IMR-90 (cell line): ENCODE measurements at regions not wholly inside any gene's neighbourhood (a gene's known extent, or its start where the extent isn't known, plus 50 kb on each side); places are given as distances from the start of the nearest gene placed in this dataset.
"Not testable (repeated sequence)": the region's sequence is repeated elsewhere in the genome, so short reads cannot be mapped to it uniquely, and the experiment has no call there.

Experiments used
- ATAC-seq: fragments of 200-7000 bp; cut with Tn5 transposase; 2 replicates; pipeline ENCODE4 v1.9.1; 2020; ENCODE audit warnings: low read depth, mild to moderate bottlenecking, moderate library complexity
- BruUV-seq: library from RNA; stranded (reverse); fragments of 400-500 nt; replicated peaks from 2 replicates; lab custom pipeline; 2021; lab: Mats Ljungman, UMichigan
- CTCF ChIA-PET: fragments of 300-600 bp; formaldehyde crosslinking; extraction: SDS; loops from one replicate; lab custom pipeline; 2021; ENCODE audit warnings: antibody characterized with exemption; lab: Yijun Ruan, JAX
- POLR2A ChIA-PET: fragments of 300-600 bp; sonication (Branson Sonifier 250); formaldehyde crosslinking; loops from one replicate; lab custom pipeline; 2022; ENCODE audit warnings: antibody characterized with exemption; ENCODE audit not compliant: unreplicated experiment; lab: Charles Lee
- DNase-seq: peaks from one replicate; pipeline ENCODE4 v3.0.0; 2013
- H2AFZ ChIP-seq: replicated peaks from 2 replicates; pipeline ENCODE3; 2013; ENCODE audit warnings: low read length, mild to moderate bottlenecking; ENCODE audit not compliant: poor library complexity
- H2AK5ac ChIP-seq: 2 replicates; pipeline ENCODE4 v1.6.1; 2013; ENCODE audit warnings: low read depth, low read length, inconsistent platforms
- H2AK9ac ChIP-seq: replicated peaks from 2 replicates; pipeline ENCODE3; 2013; ENCODE audit warnings: mild to moderate bottlenecking, low read depth, low read length, moderate library complexity; ENCODE audit not compliant: poor library complexity
- H2BK120ac ChIP-seq: 2 replicates; pipeline ENCODE4 v1.6.1; 2013; ENCODE audit warnings: low read depth, low read length, inconsistent platforms
- H2BK15ac ChIP-seq: 3 replicates; pipeline ENCODE4 v1.6.1; 2013; ENCODE audit warnings: low read depth, low read length, inconsistent platforms
- H2BK20ac ChIP-seq: 2 replicates; pipeline ENCODE4 v1.6.1; 2013; ENCODE audit warnings: low read depth, mild to moderate bottlenecking, inconsistent platforms, low read length, moderate library complexity
- H2BK5ac ChIP-seq: 2 replicates; pipeline ENCODE4 v1.6.1; 2013; ENCODE audit warnings: mild to moderate bottlenecking, low read depth, low read length, inconsistent platforms; ENCODE audit not compliant: poor library complexity, severe bottlenecking
- H3K14ac ChIP-seq: replicated peaks from 2 replicates; pipeline ENCODE4 v1.6.1; 2013; ENCODE audit warnings: low read depth, low read length, inconsistent platforms
- H3K18ac ChIP-seq: 2 replicates; pipeline ENCODE4 v1.6.1; 2013; ENCODE audit warnings: low read depth, low read length, control low read depth
- H3K23ac ChIP-seq: 2 replicates; pipeline ENCODE4 v1.6.1; 2013; ENCODE audit warnings: low read depth, low read length, inconsistent platforms
- H3K27ac ChIP-seq: 2 replicates; pipeline ENCODE4 v1.5.1; 2013; ENCODE audit warnings: mild to moderate bottlenecking, control low read depth, low read length; ENCODE audit not compliant: insufficient read depth
- H3K27me3 ChIP-seq: 2 replicates; pipeline ENCODE4 v1.6.1; 2013; ENCODE audit warnings: low read length; ENCODE audit not compliant: control insufficient read depth, insufficient read depth
- H3K36me3 ChIP-seq: 2 replicates; pipeline ENCODE4 v1.6.1; 2013; ENCODE audit warnings: low read length, mixed read lengths; ENCODE audit not compliant: control insufficient read depth, insufficient read depth
- H3K4ac ChIP-seq: 2 replicates; pipeline ENCODE4 v1.6.1; 2013; ENCODE audit warnings: low read depth, low read length, inconsistent platforms
- H3K4me1 ChIP-seq: 2 replicates; pipeline ENCODE4 v1.6.1; 2013; ENCODE audit warnings: low read length, mixed read lengths; ENCODE audit not compliant: control insufficient read depth, insufficient read depth
- H3K4me2 ChIP-seq: 2 replicates; pipeline ENCODE4 v1.6.1; 2013; ENCODE audit warnings: low read depth, mild to moderate bottlenecking, control low read depth, low read length, moderate library complexity
- H3K4me3 ChIP-seq: 2 replicates; pipeline ENCODE4 v1.5.1; 2013; ENCODE audit warnings: low read depth, mild to moderate bottlenecking, control low read depth, low read length, moderate library complexity; ENCODE audit not compliant: insufficient read depth
- H3K56ac ChIP-seq: 2 replicates; pipeline ENCODE4 v1.6.1; 2013; ENCODE audit warnings: low read length, inconsistent platforms; ENCODE audit not compliant: insufficient read depth; ENCODE audit errors: extremely low read depth
- H3K79me1 ChIP-seq, 2 experiments: 2 replicates each; pipeline ENCODE4 v1.6.1; 2013; ENCODE audit warnings: low read length in 2 of 2, inconsistent platforms in 1 of 2, low read depth in 1 of 2
- H3K9ac ChIP-seq: 2 replicates; pipeline ENCODE4 v1.6.1; 2013; ENCODE audit warnings: low read depth, low read length, control low read depth
- H3K9me1 ChIP-seq: 2 replicates; pipeline ENCODE4 v1.6.1; 2013; ENCODE audit warnings: low read length, inconsistent platforms; ENCODE audit not compliant: insufficient read depth
- H3K9me3 ChIP-seq: 2 replicates; pipeline ENCODE4 v1.6.1; 2013; ENCODE audit warnings: low read length; ENCODE audit not compliant: control insufficient read depth, insufficient read depth
- H4K20me1 ChIP-seq: 2 replicates; pipeline ENCODE4 v1.6.1; 2013; ENCODE audit warnings: low read length, inconsistent platforms; ENCODE audit not compliant: insufficient read depth
- H4K5ac ChIP-seq: 2 replicates; pipeline ENCODE4 v1.6.1; 2013; ENCODE audit warnings: mild to moderate bottlenecking, low read depth, low read length, control low read depth
- H4K8ac ChIP-seq, 2 experiments: 2 replicates each; pipeline ENCODE4 v1.6.1; 2013; ENCODE audit warnings: low read depth in 2 of 2, low read length in 2 of 2, control low read depth in 1 of 2, inconsistent platforms in 1 of 2
- H4K91ac ChIP-seq: 2 replicates; pipeline ENCODE4 v1.6.1; 2013; ENCODE audit warnings: low read depth, low read length, inconsistent platforms; ENCODE audit not compliant: insufficient read depth
- CEBPB ChIP-seq: IDR thresholded peaks from 2 replicates; pipeline ENCODE4 v1.6.1; 2012; ENCODE audit warnings: low read depth, low read length, improper control_type of control experiment
- CHD1 ChIP-seq: IDR thresholded peaks from 2 replicates; pipeline ENCODE4 v1.6.1; 2012; ENCODE audit warnings: low read depth, low read length, improper control_type of control experiment
- FOS ChIP-seq: fragments of 150-350 bp; IDR thresholded peaks from 2 replicates; pipeline ENCODE4 v1.6.1; 2016; ENCODE audit warnings: low read depth, low read length
- MAFK ChIP-seq: IDR thresholded peaks from 2 replicates; pipeline ENCODE4 v1.6.1; 2012; ENCODE audit warnings: low read depth, low read length, improper control_type of control experiment
- RAD21 ChIP-seq: IDR thresholded peaks from 2 replicates; pipeline ENCODE4 v1.6.1; 2012; ENCODE audit warnings: low read length, improper control_type of control experiment
- SMC3 ChIP-seq: fragments of 150-350 bp; IDR thresholded peaks from 2 replicates; pipeline ENCODE4 v1.6.1; 2016; ENCODE audit warnings: low read depth, mild to moderate bottlenecking, antibody characterized with exemption, low read length, moderate library complexity
- WGBS, 2 experiments: methylation state at CpG; one replicate each; pipeline versions ENCODE4 v1.1.5 to v1.1.7; 2013; ENCODE audit warnings: missing lambda C conversion rate in 2 of 2; ENCODE audit not compliant: insufficient read length in 1 of 2; ENCODE audit errors: extremely low coverage in 2 of 2; 5-methylcytosine and 5-hydroxymethylcytosine counted together
- dilution Hi-C: fragments of 300-500 bp; cut with HindIII; formaldehyde crosslinking; loops from one replicate; pipeline ENCODE4 v1.14.3; 2018; ENCODE audit warnings: low sequenced_read_pairs; ENCODE audit not compliant: unreplicated experiment
- in situ Hi-C: fragments of 300-500 bp; cut with MboI; formaldehyde crosslinking; loops from 3 replicates; pipeline ENCODE4 v1.14.3; 2019; ENCODE audit warnings: low sequenced_read_pairs, inconsistent platforms, mixed read lengths
- intact Hi-C: fragments of 100-400 bp; cut with micrococcal nuclease; formaldehyde crosslinking; loops from 2 replicates; pipeline ENCODE4 v1.10.0; 2022

- Histone ChIP-seq H3K4ac (no peak overlapping the region), H3K4me1 (no peaks in the 10 kb centered on the region), H2AFZ (no peak overlapping the region), H2BK5ac (no peak overlapping the region), H4K20me1 (no peaks in the 10 kb centered on the region), H4K8ac (no peak overlapping the region), H3K36me3 (no peaks in the 10 kb centered on the region), H3K4me3 (no peak overlapping the region), H3K27me3 (no peaks in the 10 kb centered on the region), H3K9ac (no peak overlapping the region), H3K23ac (no peak overlapping the region), H2AK9ac (no peak overlapping the region), H3K9me3 (no peaks in the 10 kb centered on the region), H2AK5ac (no peak overlapping the region), H4K91ac (no peak overlapping the region), H3K9me1 (no peaks in the 10 kb centered on the region), H3K14ac (no peak overlapping the region), H3K18ac (no peak overlapping the region), H2BK15ac (no peak overlapping the region), H3K4me2 (no peak overlapping the region), H3K79me1 (no peaks in the 10 kb centered on the region), H2BK20ac (no peak overlapping the region), H2BK120ac (no peak overlapping the region), H3K56ac (no peak overlapping the region), H3K27ac (no peak overlapping the region), H4K5ac (no peak overlapping the region)
- CTCF ChIA-PET: interaction anchor here (1.0 kb wide), 1 partner anchor 383 kb away, joined by 3 read pairs; no protein-coding TSS in a partner anchor
- POLR2A ChIA-PET: no interaction called here
- DNase-seq: no peak
- dilution Hi-C loops (no loop called here), in situ Hi-C loops (no loop called here), intact Hi-C loops (no loop called here)
- WGBS, 2 experiments: no CpG with 5 or more reads among the region's 4 CpGs
- no peak for ATAC-seq
- no TSS peak for BruUV-seq
- TF ChIP-seq FOS: no peak
- no peak for TF ChIP-seq RAD21
- no peak for TF ChIP-seq MAFK
- TF ChIP-seq SMC3: no peak
- no peak for TF ChIP-seq CHD1
- no peak for TF ChIP-seq CEBPB
Observed at GRCh38 chr9:15058236-15058635, 148.0 kb upstream of the FREM1 start.

DNA sequence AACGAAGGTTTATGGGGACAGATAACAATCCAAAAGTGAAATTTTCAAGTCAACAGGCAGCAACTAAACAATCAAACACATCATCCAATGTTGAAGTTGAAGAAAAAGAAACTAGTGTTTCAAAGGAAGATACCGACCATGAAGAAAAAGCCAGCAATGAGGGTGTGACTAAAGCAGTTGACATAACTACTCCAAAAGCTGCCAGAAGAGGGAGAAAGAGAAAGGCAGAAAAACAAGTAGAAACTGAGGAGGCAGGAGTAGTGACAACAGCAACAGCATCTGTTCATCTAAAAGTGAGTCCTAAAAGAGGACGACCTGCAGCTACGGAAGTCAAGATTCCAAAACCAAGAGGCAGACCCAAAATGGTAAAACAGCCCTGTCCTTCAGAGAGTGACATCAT, 145.1 kb upstream of the FREM1 start:
- H3K4me1 ChIP-seq, BruUV-seq, ATAC-seq, H2AK9ac ChIP-seq, H3K27me3 ChIP-seq, CTCF ChIA-PET, H3K23ac ChIP-seq, H2BK20ac ChIP-seq, H3K27ac ChIP-seq, H3K14ac ChIP-seq, in situ Hi-C loops, H2BK15ac ChIP-seq, H4K8ac ChIP-seq, H3K79me1 ChIP-seq, dilution Hi-C loops, H2BK120ac ChIP-seq, H4K91ac ChIP-seq, POLR2A ChIA-PET, H2AK5ac ChIP-seq, H3K9me1 ChIP-seq, H3K9ac ChIP-seq, H3K36me3 ChIP-seq, H4K20me1 ChIP-seq, H3K9me3 ChIP-seq, H3K4me2 ChIP-seq, H2BK5ac ChIP-seq, H3K56ac ChIP-seq, H2AFZ ChIP-seq, H3K4ac ChIP-seq, DNase-seq, H3K4me3 ChIP-seq, H3K18ac ChIP-seq, H4K5ac ChIP-seq: not testable (repeated sequence)
- WGBS, 2 experiments: 53% methylated on average over 2 of the region's 4 CpGs; no CpG with 5 or more reads in 1 of the 2 experiments
- intact Hi-C loops: loop anchor here (1.0 kb wide), 1 partner anchor 80 kb away; no protein-coding TSS in a partner anchor
